Lung (tissue), 11 donors: ENCODE measurements at regions not wholly inside any gene's neighbourhood (a gene's known extent, or its start where the extent isn't known, plus 50 kb on each side); places are given as distances from the start of the nearest gene placed in this dataset.

Source experiments
- ATAC-seq: fragments of 200-7000 bp; cut with Tn5 transposase; one replicate; pipeline ENCODE4 v1.9.1; 2020; ENCODE audit warnings: moderate number of reproducible peaks; ENCODE audit not compliant: insufficient read depth, low FRiP score
- DNase-seq, 3 donors: peaks; one replicate each; pipeline ENCODE4 v3.0.0-alpha.2; 2013 to 2017
- H3K27ac ChIP-seq, 2 donors: one replicate each; pipeline ENCODE4 v1.5.1; 2013; ENCODE audit warnings: mild to moderate bottlenecking in 2 of 2, moderate library complexity in 2 of 2, control low read depth in 1 of 2, inconsistent platforms in 1 of 2, low read depth in 1 of 2, low read length in 1 of 2
- H3K27me3 ChIP-seq, 3 donors: one replicate each; pipeline ENCODE4 v1.5.1; 2013; ENCODE audit warnings: low read length in 2 of 3; ENCODE audit not compliant: control insufficient read depth in 3 of 3, insufficient read depth in 3 of 3
- H3K36me3 ChIP-seq, 4 donors: one replicate each; pipeline ENCODE4 v1.5.1; 2013; ENCODE audit warnings: low read length in 4 of 4, mild to moderate bottlenecking in 1 of 4, moderate library complexity in 1 of 4; ENCODE audit not compliant: control insufficient read depth in 4 of 4, insufficient read depth in 4 of 4
- H3K4me1 ChIP-seq, 5 donors: one replicate each; pipeline ENCODE4 v1.5.1; 2013; ENCODE audit warnings: low read length in 5 of 5, mild to moderate bottlenecking in 2 of 5, moderate library complexity in 1 of 5; ENCODE audit not compliant: control insufficient read depth in 5 of 5, insufficient read depth in 5 of 5
- H3K4me3 ChIP-seq: one replicate; pipeline ENCODE4 v1.5.1; 2013; ENCODE audit warnings: mild to moderate bottlenecking, control low read depth, moderate library complexity
- H3K9ac ChIP-seq, 2 donors: one replicate each; pipeline ENCODE4 v1.5.1; 2013; ENCODE audit warnings: low read length in 2 of 2, control low read depth in 1 of 2; ENCODE audit not compliant: insufficient read depth in 1 of 2
- H3K9me3 ChIP-seq, 4 donors: one replicate each; pipeline ENCODE4 v1.5.1; 2013; ENCODE audit warnings: low read length in 3 of 4, mild to moderate bottlenecking in 1 of 4, moderate library complexity in 1 of 4; ENCODE audit not compliant: control insufficient read depth in 4 of 4, insufficient read depth in 3 of 4
- WGBS, 2 donors: extraction: QIAGEN DNeasy Blood & Tissue Kit; methylation state at CpG; one replicate each; pipeline ENCODE4 v1.1.7; 2013; 5-methylcytosine and 5-hydroxymethylcytosine counted together
- TF ChIP-seq, protein P1 (sequence below): IDR thresholded peaks from 2 replicates; pipeline ENCODE4 v1.5.1; 2012; ENCODE audit warnings: mild to moderate bottlenecking; ENCODE audit errors: control extremely low read depth, extremely low read depth
- donor health status: control.
- donor health status: control.
- donor health status: Bipolar disorder and iron deficiency.
- donor health status: healthy.
- donor health status: DM: yes; HTN: yes; CAD: no.

- WGBS, 2 donors = 94 to 98% methylated on average over 1 of the region's 1 CpG
- TF ChIP-seq, protein P1, sequence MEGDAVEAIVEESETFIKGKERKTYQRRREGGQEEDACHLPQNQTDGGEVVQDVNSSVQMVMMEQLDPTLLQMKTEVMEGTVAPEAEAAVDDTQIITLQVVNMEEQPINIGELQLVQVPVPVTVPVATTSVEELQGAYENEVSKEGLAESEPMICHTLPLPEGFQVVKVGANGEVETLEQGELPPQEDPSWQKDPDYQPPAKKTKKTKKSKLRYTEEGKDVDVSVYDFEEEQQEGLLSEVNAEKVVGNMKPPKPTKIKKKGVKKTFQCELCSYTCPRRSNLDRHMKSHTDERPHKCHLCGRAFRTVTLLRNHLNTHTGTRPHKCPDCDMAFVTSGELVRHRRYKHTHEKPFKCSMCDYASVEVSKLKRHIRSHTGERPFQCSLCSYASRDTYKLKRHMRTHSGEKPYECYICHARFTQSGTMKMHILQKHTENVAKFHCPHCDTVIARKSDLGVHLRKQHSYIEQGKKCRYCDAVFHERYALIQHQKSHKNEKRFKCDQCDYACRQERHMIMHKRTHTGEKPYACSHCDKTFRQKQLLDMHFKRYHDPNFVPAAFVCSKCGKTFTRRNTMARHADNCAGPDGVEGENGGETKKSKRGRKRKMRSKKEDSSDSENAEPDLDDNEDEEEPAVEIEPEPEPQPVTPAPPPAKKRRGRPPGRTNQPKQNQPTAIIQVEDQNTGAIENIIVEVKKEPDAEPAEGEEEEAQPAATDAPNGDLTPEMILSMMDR = no peak
- DNase-seq (no peak), ATAC-seq (no peak)
- H3K27me3 ChIP-seq = no peaks in the 10 kb centered on the region
- no peak overlapping the region for H3K27ac ChIP-seq
- H3K9ac ChIP-seq = no peak overlapping the region
- H3K4me1 ChIP-seq = peaks cover 0 to 14% (median 0%) of the 10 kb centered on the region in 5 donors
- peaks cover 0 to 2% (median 0%) of the 10 kb centered on the region in 4 donors for H3K9me3 ChIP-seq
- peaks cover 0 to 2% (median 0%) of the 10 kb centered on the region in 4 donors for H3K36me3 ChIP-seq
- no peak overlapping the region for H3K4me3 ChIP-seq
These were observed 151.7 kb downstream of the LYPLAL1 start for GRCh38 chr1:219325368-219325742.

DNA sequence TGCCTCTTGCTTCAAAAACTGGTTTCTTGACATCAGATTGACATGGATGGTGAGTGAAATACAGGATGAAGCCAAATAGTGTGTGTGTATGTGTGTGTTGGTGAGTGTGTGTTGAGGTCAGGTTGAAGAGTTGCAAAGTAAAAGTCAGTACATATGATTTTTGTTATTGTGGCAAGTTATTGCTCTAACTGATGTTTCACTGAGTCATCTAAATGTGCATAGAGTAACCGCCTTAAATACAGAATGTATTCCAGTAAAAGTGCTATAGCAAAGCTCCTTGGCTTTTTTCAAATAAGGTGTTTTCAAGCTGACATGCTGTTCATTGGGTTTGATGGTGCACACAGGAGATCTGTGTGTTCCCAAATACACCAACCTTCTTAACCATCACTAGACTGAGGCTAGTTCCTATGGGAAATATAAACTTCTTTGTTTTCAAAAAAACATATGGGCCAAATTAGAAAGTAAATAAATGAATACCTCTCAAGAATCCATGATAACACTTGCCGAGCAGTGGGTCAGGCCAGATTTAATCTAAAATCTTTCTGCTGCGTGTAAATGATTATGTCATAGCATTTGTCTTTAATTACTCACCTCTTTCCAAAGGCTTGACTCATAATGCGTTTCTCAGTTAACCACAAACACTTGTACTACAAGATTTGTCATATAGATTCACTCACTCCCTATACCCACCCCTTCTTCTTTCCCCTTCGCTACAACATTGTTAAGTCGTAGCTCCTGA, 151.1 kb downstream of the LYPLAL1 start:
- Histone ChIP-seq H3K4me1 (peaks cover 0 to 10% (median 0%) of the 10 kb centered on the region in 5 donors), H3K27me3 (no peaks in the 10 kb centered on the region), H3K4me3 (no peak overlapping the region), H3K27ac (no peak overlapping the region), H3K9ac (no peak overlapping the region), H3K9me3 (peaks cover 0 to 2% (median 0%) of the 10 kb centered on the region in 4 donors), H3K36me3 (peaks cover 0 to 2% (median 0%) of the 10 kb centered on the region in 4 donors)
- no peak for DNase-seq
- WGBS, 2 donors = 80 to 87% methylated on average over 6 of the region's 6 CpGs
- peak; percentile 41 for ATAC-seq
- TF ChIP-seq, protein P1 = no peak

DNA sequence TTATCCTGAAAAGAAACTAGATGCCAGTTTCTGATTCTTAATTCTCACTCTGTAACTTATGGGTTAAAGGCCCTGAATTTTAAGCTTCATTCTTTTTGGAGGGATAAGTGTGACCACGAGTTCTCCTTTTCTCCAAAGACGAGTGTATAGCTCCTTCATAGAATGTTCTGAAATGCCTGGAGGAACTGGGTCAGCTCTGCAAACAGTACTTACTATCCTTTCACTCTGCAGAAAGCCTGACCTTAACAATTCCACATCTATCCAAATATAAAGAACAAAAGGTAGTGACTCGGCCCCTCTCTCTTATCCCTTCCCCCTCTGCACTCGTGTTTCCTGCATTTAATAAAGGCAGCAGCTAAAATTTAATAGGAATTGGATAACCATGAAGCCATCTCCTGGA, 150.5 kb downstream of the LYPLAL1 start:
- H3K9me3 ChIP-seq = peaks cover 0 to 2% (median 0%) of the 10 kb centered on the region in 4 donors
- no peak for DNase-seq
- WGBS, 2 donors = 44 to 51% methylated on average over 4 of the region's 4 CpGs
- no peaks in the 10 kb centered on the region for H3K27me3 ChIP-seq
- no peak for ATAC-seq
- H3K4me1 ChIP-seq = peaks cover 0 to 9% (median 0%) of the 10 kb centered on the region in 5 donors
- H3K9ac ChIP-seq = no peak overlapping the region
- H3K36me3 ChIP-seq = peaks cover 0 to 2% (median 0%) of the 10 kb centered on the region in 4 donors
- H3K4me3 ChIP-seq = no peak overlapping the region
- no peak overlapping the region for H3K27ac ChIP-seq
- TF ChIP-seq, protein P1 = no peak
